Lower leg skin (tissue), 4 donors: ENCODE measurements at regions not wholly inside any gene's neighbourhood (a gene's known extent, or its start where the extent isn't known, plus 50 kb on each side); places are given as distances from the start of the nearest gene placed in this dataset.
A peak's percentile ranks its signal among the peaks of the same experiment; 100 is the strongest.

ENCODE experiments used
- DNase-seq, 2 donors: peaks; one replicate each; pipeline ENCODE4 v3.0.0-alpha.2; 2019; ENCODE audit warnings: low spot score in 2 of 2
- H3K4me3 ChIP-seq: fragments of 200-600 bp; sonication (generic); 2 replicates; pipeline ENCODE4 v1.5.1; 2017; ENCODE audit warnings: mild to moderate bottlenecking, low read depth; ENCODE audit not compliant: poor library complexity, severe bottlenecking
- CTCF ChIP-seq, 3 donors: fragments of 450-650 bp; IDR thresholded peaks; one replicate each; pipeline ENCODE4 v1.5.1; 2016; ENCODE audit warnings: antibody characterized with exemption in 3 of 3, mild to moderate bottlenecking in 3 of 3, moderate library complexity in 2 of 3
- POLR2A ChIP-seq, 2 donors: fragments of 450-650 bp; IDR thresholded peaks; one replicate each; pipeline ENCODE4 v1.6.1; 2016 to 2017; ENCODE audit warnings: antibody characterized with exemption in 2 of 2, mild to moderate bottlenecking in 1 of 2, moderate library complexity in 1 of 2
- WGBS, 2 donors: methylation state at CpG; one replicate each; pipeline ENCODE4 v1.1.5; 2018; 5-methylcytosine and 5-hydroxymethylcytosine counted together
- intact Hi-C: fragments of 100-400 bp; cut with DNase I; formaldehyde crosslinking; loops from one replicate; pipeline ENCODE4 v1.15.0; 2023; ENCODE audit warnings: low total_unique reads

- intact Hi-C loops: no loop called here
- WGBS, 2 donors: 60 to 65% methylated on average over 3 of the region's 3 CpGs
- DNase-seq: no peak
- H3K4me3 ChIP-seq: no peak overlapping the region
- TF ChIP-seq POLR2A (IDR thresholded peaks at IDR 0.05) (no peak), CTCF (IDR thresholded peaks at IDR 0.05) (no peak)
Measured at GRCh38 chr12:33795536-33795935, 226.8 kb upstream of the ALG10 start.

- DNase-seq: no peak
- intact Hi-C loops: no loop called here
- TF ChIP-seq POLR2A (IDR thresholded peaks at IDR 0.05): no peak
- TF ChIP-seq CTCF (IDR thresholded peaks at IDR 0.05): no peak
- no peak overlapping the region for H3K4me3 ChIP-seq
- WGBS, 2 donors: 78 to 81% methylated on average over 2 of the region's 2 CpGs
Measured at GRCh38 chr12:33813536-33813935, 208.8 kb upstream of the ALG10 start.

GRCh38 chr12:33817713-33818112 is 204.6 kb upstream of the ALG10 start:
- no peak for DNase-seq
- intact Hi-C loops: no loop called here
- no peak for TF ChIP-seq CTCF (IDR thresholded peaks at IDR 0.05)
- no peak for TF ChIP-seq POLR2A (IDR thresholded peaks at IDR 0.05)
- no peak overlapping the region for H3K4me3 ChIP-seq
- WGBS, 2 donors: 80 to 82% methylated on average over 1 of the region's 1 CpG

- no peak for TF ChIP-seq POLR2A (IDR thresholded peaks at IDR 0.05)
- no peak for TF ChIP-seq CTCF (IDR thresholded peaks at IDR 0.05)
Measured at GRCh38 chr12:33818313-33818712, 204.0 kb upstream of the ALG10 start.

GRCh38 chr12:33825442-33825841 is 196.9 kb upstream of the ALG10 start:
- intact Hi-C loops: no loop called here
- no peak overlapping the region for H3K4me3 ChIP-seq
- TF ChIP-seq POLR2A (IDR thresholded peaks at IDR 0.05): no peak
- TF ChIP-seq CTCF (IDR thresholded peaks at IDR 0.05): no peak
- no peak for DNase-seq
- 67 to 68% methylated on average over 2 of the region's 2 CpGs for WGBS, 2 donors

More at GRCh38 chr12:33818313-33818712, 204.0 kb upstream of the ALG10 start:
- intact Hi-C loops: no loop called here
- H3K4me3 ChIP-seq: no peak overlapping the region
- WGBS, 2 donors: 65 to 83% methylated on average over 5 of the region's 5 CpGs
- peak in 1 of 2 donors; percentile 59 for DNase-seq

- no peak for TF ChIP-seq POLR2A (IDR thresholded peaks at IDR 0.05)
- no peak for TF ChIP-seq CTCF (IDR thresholded peaks at IDR 0.05)
- no peak for DNase-seq
- WGBS, 2 donors: 66 to 69% methylated on average over 2 of the region's 2 CpGs
- intact Hi-C loops: no loop called here
- H3K4me3 ChIP-seq: no peak overlapping the region
Measured at GRCh38 chr12:33825986-33826602, 196.2 kb upstream of the ALG10 start.
